Medulla oblongata (tissue), 1 donor: ENCODE measurements at regions not wholly inside any gene's neighbourhood (a gene's known extent, or its start where the extent isn't known, plus 50 kb on each side); places are given as distances from the start of the nearest gene placed in this dataset.
"Not testable (repeated sequence)": the region's sequence is repeated elsewhere in the genome, so short reads cannot be mapped to it uniquely, and the experiment has no call there.

Source experiments
- DNase-seq: peaks from one replicate; pipeline ENCODE4 v3.0.0-alpha.2; 2015; ENCODE audit errors: extremely low spot score

GRCh38 chr1:229007167-229007566 is 263.7 kb upstream of the RAB4A start:
- no peak for DNase-seq

- DNase-seq = no peak
These were observed 263.2 kb upstream of the RAB4A start for GRCh38 chr1:229007701-229008100.

GRCh38 chr1:229008347-229008746 is 262.6 kb upstream of the RAB4A start:
- DNase-seq = not testable (repeated sequence)

GRCh38 chr1:229011022-229011421 is 259.9 kb upstream of the RAB4A start:
- no peak for DNase-seq

GRCh38 chr1:229012823-229013222 is 258.1 kb upstream of the RAB4A start:
- DNase-seq = no peak

GRCh38 chr1:229013981-229014380 is 256.9 kb upstream of the RAB4A start:
- no peak for DNase-seq

GRCh38 chr1:229015806-229016205 is 255.1 kb upstream of the RAB4A start:
- no peak for DNase-seq

GRCh38 chr1:229017091-229017490 is 253.8 kb upstream of the RAB4A start:
- no peak for DNase-seq

- DNase-seq = no peak
These were observed 252.1 kb upstream of the RAB4A start for GRCh38 chr1:229018674-229019295.

GRCh38 chr1:229019663-229020271 is 251.1 kb upstream of the RAB4A start:
- no peak for DNase-seq

- DNase-seq = not testable (repeated sequence)
These were observed 249.9 kb upstream of the RAB4A start for GRCh38 chr1:229021034-229021433.

- peak; percentile 90 for DNase-seq
These were observed 248.1 kb upstream of the RAB4A start for GRCh38 chr1:229022595-229023333.

GRCh38 chr1:229023651-229024300 is 247.1 kb upstream of the RAB4A start:
- DNase-seq = peak; percentile 47

GRCh38 chr1:229024528-229025130 is 246.3 kb upstream of the RAB4A start:
- DNase-seq = peak; percentile 33

- no peak for DNase-seq
These were observed 245.3 kb upstream of the RAB4A start for GRCh38 chr1:229025576-229025975.

- no peak for DNase-seq
These were observed 243.8 kb upstream of the RAB4A start for GRCh38 chr1:229027158-229027557.

GRCh38 chr1:229027622-229028182 is 243.2 kb upstream of the RAB4A start:
- DNase-seq = no peak

GRCh38 chr1:229028544-229028943 is 242.4 kb upstream of the RAB4A start:
- no peak for DNase-seq

GRCh38 chr1:229028987-229029878 is 241.7 kb upstream of the RAB4A start:
- DNase-seq = peak; percentile 30

GRCh38 chr1:229029879-229030235 is 241.1 kb upstream of the RAB4A start:
- no peak for DNase-seq

- no peak for DNase-seq
These were observed 240.3 kb upstream of the RAB4A start for GRCh38 chr1:229030630-229031029.
